ENCODE measurements at regions not wholly inside any gene's neighbourhood (a gene's known extent, or its start where the extent isn't known, plus 50 kb on each side); places are given as distances from the start of the nearest gene placed in this dataset.

DNA sequence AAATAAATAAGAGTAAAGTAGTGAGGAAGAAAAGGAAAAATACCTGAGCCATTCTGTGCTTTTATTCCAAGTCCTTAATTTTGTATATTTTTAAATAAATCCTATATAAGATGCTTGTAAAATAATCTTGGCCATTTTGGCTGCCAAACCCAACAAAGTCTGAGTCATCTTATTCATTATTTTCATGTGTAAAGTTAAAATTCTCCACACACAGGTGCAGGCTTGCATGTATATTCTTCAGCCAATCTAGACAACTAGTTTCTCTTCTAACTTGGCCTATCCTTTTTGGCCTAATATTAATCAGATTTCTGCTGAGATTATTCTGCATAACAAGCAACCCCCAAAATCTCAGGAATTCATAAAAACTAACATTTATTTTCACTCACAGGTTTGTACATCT, 189.8 kb upstream of the ATP11B start:
- Histone ChIP-seq H3K27ac (ENCODE audit: low read depth in 2 of 2, low read length in 1 of 2) (no peak overlapping the region), H3K36me3 (replicated peaks in 1 of 2; ENCODE audit: control insufficient read depth in 1 of 2, insufficient read depth in 2 of 2, low read length in 1 of 2) (no peaks in the 10 kb centered on the region), H3K79me2 (ENCODE audit: insufficient read depth) (no peaks in the 10 kb centered on the region), H3K4me1 (ENCODE audit: control insufficient read depth in 1 of 2, insufficient read depth in 2 of 2, low read depth in 1 of 2, low read length in 1 of 2) (no peaks in the 10 kb centered on the region), H3K9ac (no peak overlapping the region), H3K9me2 (no peaks in the 10 kb centered on the region), H2AFZ (ENCODE audit: low read depth) (no peak overlapping the region), H4K20me1 (ENCODE audit: insufficient read depth) (no peaks in the 10 kb centered on the region), H3K27me3 (ENCODE audit: insufficient read depth) (no peaks in the 10 kb centered on the region), H3K9me3 (no peaks in the 10 kb centered on the region), H3F3A (replicated peaks; ENCODE audit: insufficient read depth) (no peaks in the 10 kb centered on the region), H3K4me3 (ENCODE audit: low read depth in 2 of 2, low read length in 1 of 2) (no peak overlapping the region), H3K4me2 (no peak overlapping the region)
- no peak for TF ChIP-seq NFIC (IDR thresholded peaks at IDR 0.05; ENCODE audit: borderline replicate concordance)
- no peak for TF ChIP-seq RXRA (IDR thresholded peaks at IDR 0.05; ENCODE audit: borderline replicate concordance, low read depth)
- TF ChIP-seq TCF12 (IDR thresholded peaks at IDR 0.05): no peak
- TF ChIP-seq EZH2phosphoT487 (IDR thresholded peaks at IDR 0.05; ENCODE audit: borderline replicate concordance, low read depth): no peak
- TF ChIP-seq, protein P1, sequence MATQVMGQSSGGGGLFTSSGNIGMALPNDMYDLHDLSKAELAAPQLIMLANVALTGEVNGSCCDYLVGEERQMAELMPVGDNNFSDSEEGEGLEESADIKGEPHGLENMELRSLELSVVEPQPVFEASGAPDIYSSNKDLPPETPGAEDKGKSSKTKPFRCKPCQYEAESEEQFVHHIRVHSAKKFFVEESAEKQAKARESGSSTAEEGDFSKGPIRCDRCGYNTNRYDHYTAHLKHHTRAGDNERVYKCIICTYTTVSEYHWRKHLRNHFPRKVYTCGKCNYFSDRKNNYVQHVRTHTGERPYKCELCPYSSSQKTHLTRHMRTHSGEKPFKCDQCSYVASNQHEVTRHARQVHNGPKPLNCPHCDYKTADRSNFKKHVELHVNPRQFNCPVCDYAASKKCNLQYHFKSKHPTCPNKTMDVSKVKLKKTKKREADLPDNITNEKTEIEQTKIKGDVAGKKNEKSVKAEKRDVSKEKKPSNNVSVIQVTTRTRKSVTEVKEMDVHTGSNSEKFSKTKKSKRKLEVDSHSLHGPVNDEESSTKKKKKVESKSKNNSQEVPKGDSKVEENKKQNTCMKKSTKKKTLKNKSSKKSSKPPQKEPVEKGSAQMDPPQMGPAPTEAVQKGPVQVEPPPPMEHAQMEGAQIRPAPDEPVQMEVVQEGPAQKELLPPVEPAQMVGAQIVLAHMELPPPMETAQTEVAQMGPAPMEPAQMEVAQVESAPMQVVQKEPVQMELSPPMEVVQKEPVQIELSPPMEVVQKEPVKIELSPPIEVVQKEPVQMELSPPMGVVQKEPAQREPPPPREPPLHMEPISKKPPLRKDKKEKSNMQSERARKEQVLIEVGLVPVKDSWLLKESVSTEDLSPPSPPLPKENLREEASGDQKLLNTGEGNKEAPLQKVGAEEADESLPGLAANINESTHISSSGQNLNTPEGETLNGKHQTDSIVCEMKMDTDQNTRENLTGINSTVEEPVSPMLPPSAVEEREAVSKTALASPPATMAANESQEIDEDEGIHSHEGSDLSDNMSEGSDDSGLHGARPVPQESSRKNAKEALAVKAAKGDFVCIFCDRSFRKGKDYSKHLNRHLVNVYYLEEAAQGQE (IDR thresholded peaks at IDR 0.05; ENCODE audit: low read depth, low read length): no peak
- TF ChIP-seq RFX5 (IDR thresholded peaks at IDR 0.05; ENCODE audit: low read length): no peak
- no peak for TF ChIP-seq FOXM1 (IDR thresholded peaks at IDR 0.05; ENCODE audit: low read depth)
- no peak for TF ChIP-seq TEAD4 (IDR thresholded peaks at IDR 0.05; ENCODE audit: borderline replicate concordance, insufficient read depth)
- TF ChIP-seq POLR2AphosphoS5 (IDR thresholded peaks at IDR 0.05; ENCODE audit: low read depth, low read length): no peak
- no peak for TF ChIP-seq TAF1 (IDR thresholded peaks at IDR 0.05; ENCODE audit: borderline replicate concordance, low read depth, low read length)
- TF ChIP-seq, protein P2, sequence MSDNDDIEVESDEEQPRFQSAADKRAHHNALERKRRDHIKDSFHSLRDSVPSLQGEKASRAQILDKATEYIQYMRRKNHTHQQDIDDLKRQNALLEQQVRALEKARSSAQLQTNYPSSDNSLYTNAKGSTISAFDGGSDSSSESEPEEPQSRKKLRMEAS (IDR thresholded peaks at IDR 0.05; ENCODE audit: low read depth): no peak
- TF ChIP-seq RCOR1 (IDR thresholded peaks at IDR 0.05; ENCODE audit: low read length): no peak
- POLR2A ChIA-PET: no interaction called here
- CTCF ChIA-PET: no interaction called here
- DNase-seq: no peak

DNA sequence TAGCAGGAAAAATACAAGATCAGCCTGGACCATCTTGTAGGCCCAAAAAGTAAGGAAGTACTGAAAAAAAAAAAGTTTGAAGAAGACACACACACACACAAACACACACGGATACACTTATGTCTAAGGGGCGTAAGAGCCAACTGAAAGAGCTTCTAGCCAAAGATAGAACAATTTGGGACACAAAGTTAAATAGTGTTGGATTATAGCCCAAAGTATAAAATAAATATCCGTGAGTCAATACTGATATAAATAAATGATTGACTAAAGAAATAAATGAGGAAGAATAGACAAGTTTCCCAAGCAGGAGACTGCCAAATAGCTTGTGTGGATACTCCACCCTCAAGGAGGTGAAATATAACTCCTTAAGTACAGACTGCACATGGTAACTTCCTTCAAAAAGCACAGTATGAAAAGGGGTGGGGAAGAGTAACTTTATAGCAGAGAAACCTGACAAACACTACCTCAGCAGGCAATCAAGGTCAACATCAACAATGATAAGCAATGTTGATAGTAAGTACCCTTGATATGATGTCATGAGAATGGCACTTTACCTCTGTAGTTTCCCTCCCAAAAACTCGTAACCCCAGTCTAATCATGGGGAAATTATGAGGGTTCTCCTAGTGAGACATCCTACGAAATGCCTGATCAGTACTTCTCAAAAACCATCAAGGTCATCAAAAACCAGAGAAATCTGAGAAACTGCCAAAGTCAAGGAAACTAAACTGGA, 187.3 kb upstream of the ATP11B start:
- no peak overlapping the region for H3K27ac ChIP-seq (ENCODE audit: low read depth in 2 of 2, low read length in 1 of 2)
- H3K9me2 ChIP-seq: no peaks in the 10 kb centered on the region
- no peaks in the 10 kb centered on the region for H3K79me2 ChIP-seq (ENCODE audit: insufficient read depth)
- H3K4me2 ChIP-seq: no peak overlapping the region
- peaks cover 0 to 2% of the 10 kb centered on the region in 2 experiments; a peak in 1 of 4 replicates for H3K4me1 ChIP-seq (ENCODE audit: control insufficient read depth in 1 of 2, insufficient read depth in 2 of 2, low read depth in 1 of 2, low read length in 1 of 2)
- no peaks in the 10 kb centered on the region for H3K27me3 ChIP-seq (ENCODE audit: insufficient read depth)
- H2AFZ ChIP-seq (ENCODE audit: low read depth): no peak overlapping the region
- no peak overlapping the region for H3K4me3 ChIP-seq (ENCODE audit: low read depth in 2 of 2, low read length in 1 of 2)
- H3K36me3 ChIP-seq (replicated peaks in 1 of 2; ENCODE audit: control insufficient read depth in 1 of 2, insufficient read depth in 2 of 2, low read length in 1 of 2): no peaks in the 10 kb centered on the region
- H3K9ac ChIP-seq: no peak overlapping the region
- WGBS (ENCODE audit: low lambda C conversion rate): 58% methylated on average over 5 of the region's 5 CpGs
- no peaks in the 10 kb centered on the region for H3K9me3 ChIP-seq
- POLR2A ChIA-PET: no interaction called here
- no peak for TF ChIP-seq EP300 (IDR thresholded peaks at IDR 0.05; ENCODE audit: borderline replicate concordance in 1 of 2, low read depth in 1 of 2, low read length in 1 of 2)
- TF ChIP-seq, protein P3, sequence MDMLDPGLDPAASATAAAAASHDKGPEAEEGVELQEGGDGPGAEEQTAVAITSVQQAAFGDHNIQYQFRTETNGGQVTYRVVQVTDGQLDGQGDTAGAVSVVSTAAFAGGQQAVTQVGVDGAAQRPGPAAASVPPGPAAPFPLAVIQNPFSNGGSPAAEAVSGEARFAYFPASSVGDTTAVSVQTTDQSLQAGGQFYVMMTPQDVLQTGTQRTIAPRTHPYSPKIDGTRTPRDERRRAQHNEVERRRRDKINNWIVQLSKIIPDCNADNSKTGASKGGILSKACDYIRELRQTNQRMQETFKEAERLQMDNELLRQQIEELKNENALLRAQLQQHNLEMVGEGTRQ (IDR thresholded peaks at IDR 0.05; ENCODE audit: borderline replicate concordance, low read depth, low read length): no peak
- no peak for TF ChIP-seq SMC3 (IDR thresholded peaks at IDR 0.05; ENCODE audit: low read depth, low read length)
- CTCF ChIA-PET: interaction anchor here (1.0 kb wide), 1 partner anchor 10 kb away, joined by 4 read pairs; no protein-coding TSS in a partner anchor
- no peak for DNase-seq
- no peaks in the 10 kb centered on the region for H4K20me1 ChIP-seq (ENCODE audit: insufficient read depth)
- no peaks in the 10 kb centered on the region for H3F3A ChIP-seq (replicated peaks; ENCODE audit: insufficient read depth)

Measured in SK-N-SH (cell line).